ENCODE measurements at regions not wholly inside any gene's neighbourhood (a gene's known extent, or its start where the extent isn't known, plus 50 kb on each side); places are given as distances from the start of the nearest gene placed in this dataset.
"Not testable (repeated sequence)": the region's sequence is repeated elsewhere in the genome, so short reads cannot be mapped to it uniquely, and the experiment has no call there.

DNA sequence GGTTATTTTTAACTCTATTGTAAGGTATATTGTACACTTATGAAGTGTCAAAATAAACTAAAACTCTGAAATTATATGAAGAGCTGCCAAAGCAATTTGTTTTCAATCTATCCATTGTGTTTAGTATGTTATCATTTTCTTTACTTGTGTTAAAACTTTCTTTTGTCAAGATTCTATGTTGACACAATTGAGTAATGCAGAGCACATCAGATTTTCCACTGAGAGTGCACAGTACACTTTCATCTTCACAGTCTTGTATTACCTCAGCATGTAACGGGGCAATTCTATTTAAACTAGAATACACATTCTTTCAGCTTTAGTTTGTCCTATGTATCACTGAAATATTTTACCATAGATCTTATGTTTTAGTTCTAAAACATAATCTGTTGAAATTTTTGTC is 304.4 kb upstream of the ZC3H15 start:
- Histone ChIP-seq H3K36me3 (no peaks in the 10 kb centered on the region), H3K4me3 (no peak overlapping the region), H3K27ac (replicated peaks) (no peak overlapping the region), H3K27me3 (ENCODE audit: low read depth) (no peaks in the 10 kb centered on the region), H3K9me3 (replicated peaks) (peaks cover 3% of the 10 kb centered on the region), H3K4me1 (no peaks in the 10 kb centered on the region)
- DNase-seq, result no peak
- intact Hi-C loops (cut with micrococcal nuclease), result no loop called here
- TF ChIP-seq, protein P1, sequence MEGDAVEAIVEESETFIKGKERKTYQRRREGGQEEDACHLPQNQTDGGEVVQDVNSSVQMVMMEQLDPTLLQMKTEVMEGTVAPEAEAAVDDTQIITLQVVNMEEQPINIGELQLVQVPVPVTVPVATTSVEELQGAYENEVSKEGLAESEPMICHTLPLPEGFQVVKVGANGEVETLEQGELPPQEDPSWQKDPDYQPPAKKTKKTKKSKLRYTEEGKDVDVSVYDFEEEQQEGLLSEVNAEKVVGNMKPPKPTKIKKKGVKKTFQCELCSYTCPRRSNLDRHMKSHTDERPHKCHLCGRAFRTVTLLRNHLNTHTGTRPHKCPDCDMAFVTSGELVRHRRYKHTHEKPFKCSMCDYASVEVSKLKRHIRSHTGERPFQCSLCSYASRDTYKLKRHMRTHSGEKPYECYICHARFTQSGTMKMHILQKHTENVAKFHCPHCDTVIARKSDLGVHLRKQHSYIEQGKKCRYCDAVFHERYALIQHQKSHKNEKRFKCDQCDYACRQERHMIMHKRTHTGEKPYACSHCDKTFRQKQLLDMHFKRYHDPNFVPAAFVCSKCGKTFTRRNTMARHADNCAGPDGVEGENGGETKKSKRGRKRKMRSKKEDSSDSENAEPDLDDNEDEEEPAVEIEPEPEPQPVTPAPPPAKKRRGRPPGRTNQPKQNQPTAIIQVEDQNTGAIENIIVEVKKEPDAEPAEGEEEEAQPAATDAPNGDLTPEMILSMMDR (IDR thresholded peaks at IDR 0.05; ENCODE audit: borderline replicate concordance), result no peak

DNA sequence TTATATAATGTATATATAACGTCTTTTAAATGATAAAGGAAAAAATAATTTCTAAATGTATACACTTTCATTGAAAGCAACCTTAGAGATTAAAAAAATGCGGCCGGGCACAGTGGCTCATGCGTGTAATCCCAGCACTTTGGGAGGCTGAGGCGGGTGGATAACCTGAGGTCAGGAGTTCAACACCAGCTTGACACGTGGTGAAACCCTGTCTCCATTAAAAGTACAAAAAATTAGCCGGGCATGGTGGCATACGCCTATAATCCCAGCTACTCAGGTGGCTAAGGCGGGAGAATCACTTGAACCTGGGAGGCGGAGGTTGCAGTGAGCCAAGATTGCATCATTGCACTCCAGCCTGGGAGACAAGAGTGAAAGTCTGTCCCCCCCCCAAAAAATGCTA is 303.7 kb upstream of the ZC3H15 start:
- H3K4me1 ChIP-seq; H3K9me3 ChIP-seq (replicated peaks); H3K27me3 ChIP-seq (ENCODE audit: low read depth); H3K27ac ChIP-seq (replicated peaks); H3K36me3 ChIP-seq; intact Hi-C loops (cut with micrococcal nuclease); H3K4me3 ChIP-seq; DNase-seq: not testable (repeated sequence)

DNA sequence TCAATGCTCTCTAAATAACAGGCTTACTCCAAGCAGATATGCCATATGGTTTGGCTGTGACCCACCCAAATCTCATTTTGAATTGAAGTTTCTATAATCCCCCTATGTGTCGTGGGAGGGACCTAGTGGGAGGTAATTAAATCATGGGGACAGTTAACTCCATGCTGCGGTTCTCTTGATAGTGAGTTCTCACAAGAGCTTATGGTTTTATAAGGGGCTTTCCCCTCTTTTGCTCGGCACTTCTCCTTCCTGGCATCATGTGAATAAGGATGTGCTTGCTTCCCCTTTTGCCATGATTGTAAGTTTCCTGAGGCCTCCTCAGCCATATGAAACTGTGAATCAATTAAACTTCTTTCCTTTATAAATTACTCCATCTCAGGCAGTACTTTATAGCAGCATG is 302.7 kb upstream of the ZC3H15 start:
- Histone ChIP-seq H3K27ac (replicated peaks) (no peak overlapping the region), H3K4me1 (no peaks in the 10 kb centered on the region), H3K36me3 (no peaks in the 10 kb centered on the region), H3K9me3 (replicated peaks) (peaks cover 8% of the 10 kb centered on the region), H3K27me3 (ENCODE audit: low read depth) (no peaks in the 10 kb centered on the region), H3K4me3 (no peak overlapping the region)
- intact Hi-C loops (cut with micrococcal nuclease), result no loop called here
- TF ChIP-seq, protein P1 (IDR thresholded peaks at IDR 0.05; ENCODE audit: borderline replicate concordance), result no peak
- DNase-seq, result no peak

DNA sequence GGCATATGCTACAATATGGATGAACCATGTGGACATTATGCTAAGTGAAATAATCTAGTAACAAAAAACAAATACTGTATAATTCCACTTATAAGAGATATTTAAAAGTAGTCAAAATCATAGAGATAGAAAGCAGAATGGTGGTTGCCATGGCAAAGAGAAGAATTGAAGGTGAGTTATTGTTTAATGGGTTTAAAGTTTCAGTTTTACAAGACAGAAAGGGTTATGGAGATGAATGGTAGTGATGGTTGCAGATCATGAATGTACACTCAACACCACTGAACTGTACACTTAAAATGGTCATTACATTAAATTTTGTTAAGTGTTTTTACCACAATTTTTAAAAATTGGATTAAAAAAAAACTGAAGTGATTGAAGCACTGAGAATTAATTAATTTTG is 298.2 kb upstream of the ZC3H15 start:
- intact Hi-C loops (cut with micrococcal nuclease), result no loop called here
- H3K27me3 ChIP-seq (ENCODE audit: low read depth), result no peaks in the 10 kb centered on the region
- H3K27ac ChIP-seq (replicated peaks), result no peak overlapping the region
- no peak overlapping the region for H3K4me3 ChIP-seq
- TF ChIP-seq, protein P1 (IDR thresholded peaks at IDR 0.05; ENCODE audit: borderline replicate concordance), result no peak
- no peak for DNase-seq
- peaks cover 8% of the 10 kb centered on the region for H3K9me3 ChIP-seq (replicated peaks)
- no peaks in the 10 kb centered on the region for H3K36me3 ChIP-seq
- no peaks in the 10 kb centered on the region for H3K4me1 ChIP-seq

DNA sequence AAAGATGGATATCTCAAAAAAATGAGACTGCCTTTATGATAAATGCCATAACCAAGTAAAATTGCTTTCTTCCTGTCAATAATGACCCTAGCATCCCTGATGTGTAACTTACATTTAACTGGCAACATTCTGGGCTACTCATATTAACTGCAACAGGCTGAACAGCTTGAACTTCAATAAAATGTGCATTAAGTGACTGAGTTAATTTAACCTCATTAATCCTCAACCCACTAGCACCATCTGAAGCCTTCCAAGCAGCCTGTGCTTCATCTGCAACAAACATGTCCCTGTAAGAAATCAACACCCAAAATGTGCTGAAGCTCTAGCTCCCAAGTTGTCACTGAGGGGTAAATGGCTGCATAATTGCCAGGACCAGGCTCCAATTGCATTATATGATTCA is 296.2 kb upstream of the ZC3H15 start:
- Histone ChIP-seq H3K4me3 (no peak overlapping the region), H3K27me3 (ENCODE audit: low read depth) (no peaks in the 10 kb centered on the region), H3K27ac (replicated peaks) (no peak overlapping the region), H3K9me3 (replicated peaks) (peaks cover 8% of the 10 kb centered on the region), H3K36me3 (no peaks in the 10 kb centered on the region), H3K4me1 (peaks cover 5% of the 10 kb centered on the region)
- no peak for DNase-seq
- intact Hi-C loops (cut with micrococcal nuclease), result no loop called here
- TF ChIP-seq, protein P1 (IDR thresholded peaks at IDR 0.05; ENCODE audit: borderline replicate concordance), result no peak

DNA sequence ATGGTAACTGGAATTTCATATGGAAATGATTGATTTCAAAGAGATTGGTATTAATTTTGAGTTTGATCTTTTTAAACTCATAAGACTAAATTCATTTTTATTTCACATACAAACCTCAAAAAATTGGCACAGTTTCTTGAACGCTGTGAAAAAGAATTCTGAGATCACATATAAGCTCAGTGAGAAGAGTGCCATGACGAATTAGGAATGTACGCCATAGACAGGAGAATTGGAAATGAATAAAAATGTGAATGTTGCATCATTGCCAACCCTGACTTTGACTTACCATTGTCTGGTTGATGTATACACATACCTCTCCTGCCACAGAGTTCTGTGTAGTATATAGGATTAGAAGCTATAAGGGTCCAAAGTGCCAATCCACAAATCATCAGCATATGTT is 290.4 kb upstream of the ZC3H15 start:
- Histone ChIP-seq H3K27me3 (ENCODE audit: low read depth) (no peaks in the 10 kb centered on the region), H3K9me3 (replicated peaks) (no peaks in the 10 kb centered on the region), H3K4me3 (no peak overlapping the region), H3K27ac (replicated peaks) (no peak overlapping the region), H3K36me3 (no peaks in the 10 kb centered on the region), H3K4me1 (peaks cover 6% of the 10 kb centered on the region)
- TF ChIP-seq, protein P1 (IDR thresholded peaks at IDR 0.05; ENCODE audit: borderline replicate concordance), result no peak
- intact Hi-C loops (cut with micrococcal nuclease), result no loop called here
- no peak for DNase-seq
